RWPE2 (cell line): ENCODE measurements at regions not wholly inside any gene's neighbourhood (a gene's known extent, or its start where the extent isn't known, plus 50 kb on each side); places are given as distances from the start of the nearest gene placed in this dataset.

Source experiments
- ATAC-seq: fragments of 200-7000 bp; cut with Tn5 transposase; 3 replicates; pipeline ENCODE4 v1.9.1; 2021; ENCODE audit warnings: low read depth
- DNase-seq: peaks from one replicate; pipeline ENCODE4 v3.0.0-alpha.2; 2020; ENCODE audit warnings: low spot score
- H3K27ac ChIP-seq: fragments of 450-650 bp; 2 replicates; pipeline ENCODE4 v1.5.1; 2017; ENCODE audit warnings: mild to moderate bottlenecking; ENCODE audit not compliant: poor library complexity, severe bottlenecking
- H3K27me3 ChIP-seq: fragments of 250-450 bp; sonication (Bioruptor Pico); 2 replicates; pipeline ENCODE4 v1.5.1; 2021; ENCODE audit warnings: mild to moderate bottlenecking, moderate library complexity; ENCODE audit not compliant: insufficient read depth, poor library complexity, severe bottlenecking
- H3K36me3 ChIP-seq: fragments of 250-450 bp; sonication (Bioruptor Pico); 2 replicates; pipeline ENCODE4 v1.5.1; 2020; ENCODE audit warnings: low read depth, mild to moderate bottlenecking, moderate library complexity
- H3K4me1 ChIP-seq: fragments of 250-450 bp; sonication (Bioruptor Pico); 2 replicates; pipeline ENCODE4 v1.5.1; 2021; ENCODE audit warnings: mild to moderate bottlenecking, moderate library complexity; ENCODE audit not compliant: insufficient read depth, poor library complexity, severe bottlenecking
- H3K4me3 ChIP-seq: fragments of 250-450 bp; sonication (Bioruptor Pico); 2 replicates; pipeline ENCODE4 v1.5.1; 2021; ENCODE audit warnings: mild to moderate bottlenecking, moderate library complexity; ENCODE audit not compliant: severe bottlenecking
- H3K9me3 ChIP-seq: fragments of 250-450 bp; sonication (Bioruptor Pico); 2 replicates; pipeline ENCODE4 v1.5.1; 2021; ENCODE audit warnings: mild to moderate bottlenecking, moderate library complexity; ENCODE audit not compliant: severe bottlenecking
- CTCF ChIP-seq: fragments of 450-650 bp; IDR thresholded peaks from one replicate; pipeline ENCODE4 v1.5.1; 2017; ENCODE audit warnings: mild to moderate bottlenecking, moderate library complexity; ENCODE audit not compliant: poor library complexity, severe bottlenecking

GRCh38 chr6:44772838-44773237, 385.3 kb downstream of the CDC5L start:
- DNase-seq (no peak), ATAC-seq (no peak)
- no peaks in the 10 kb centered on the region for H3K9me3 ChIP-seq
- no peaks in the 10 kb centered on the region for H3K27me3 ChIP-seq
- H3K4me3 ChIP-seq, result no peak overlapping the region
- no peak overlapping the region for H3K27ac ChIP-seq
- H3K36me3 ChIP-seq, result no peaks in the 10 kb centered on the region
- H3K4me1 ChIP-seq, result no peaks in the 10 kb centered on the region
- TF ChIP-seq CTCF, result no peak

GRCh38 chr6:44775121-44775520, 387.6 kb downstream of the CDC5L start:
- Histone ChIP-seq H3K9me3 (no peaks in the 10 kb centered on the region), H3K4me3 (no peak overlapping the region), H3K27me3 (no peaks in the 10 kb centered on the region), H3K36me3 (no peaks in the 10 kb centered on the region), H3K27ac (no peak overlapping the region), H3K4me1 (no peaks in the 10 kb centered on the region)
- no peak for DNase-seq
- ATAC-seq, result no peak
- TF ChIP-seq CTCF, result no peak

- no peak for TF ChIP-seq CTCF
- H3K27ac ChIP-seq, result no peak overlapping the region
- DNase-seq, result no peak
Measured at GRCh38 chr6:44776344-44776743, 388.8 kb downstream of the CDC5L start.

GRCh38 chr6:44778513-44778912, 391.0 kb downstream of the CDC5L start:
- Histone ChIP-seq H3K36me3 (no peaks in the 10 kb centered on the region), H3K27ac (no peak overlapping the region), H3K4me1 (no peaks in the 10 kb centered on the region), H3K27me3 (no peaks in the 10 kb centered on the region), H3K4me3 (no peak overlapping the region), H3K9me3 (no peaks in the 10 kb centered on the region)
- no peak for DNase-seq
- no peak for ATAC-seq
- TF ChIP-seq CTCF, result no peak

More at GRCh38 chr6:44776344-44776743, 388.8 kb downstream of the CDC5L start:
- Histone ChIP-seq H3K9me3 (no peaks in the 10 kb centered on the region), H3K36me3 (no peaks in the 10 kb centered on the region), H3K27me3 (no peaks in the 10 kb centered on the region), H3K4me3 (no peak overlapping the region), H3K4me1 (no peaks in the 10 kb centered on the region)
- ATAC-seq, result no peak
